ENCODE measurements at regions not wholly inside any gene's neighbourhood (a gene's known extent, or its start where the extent isn't known, plus 50 kb on each side); places are given as distances from the start of the nearest gene placed in this dataset.
"Not testable (repeated sequence)": the region's sequence is repeated elsewhere in the genome, so short reads cannot be mapped to it uniquely, and the experiment has no call there.

DNA sequence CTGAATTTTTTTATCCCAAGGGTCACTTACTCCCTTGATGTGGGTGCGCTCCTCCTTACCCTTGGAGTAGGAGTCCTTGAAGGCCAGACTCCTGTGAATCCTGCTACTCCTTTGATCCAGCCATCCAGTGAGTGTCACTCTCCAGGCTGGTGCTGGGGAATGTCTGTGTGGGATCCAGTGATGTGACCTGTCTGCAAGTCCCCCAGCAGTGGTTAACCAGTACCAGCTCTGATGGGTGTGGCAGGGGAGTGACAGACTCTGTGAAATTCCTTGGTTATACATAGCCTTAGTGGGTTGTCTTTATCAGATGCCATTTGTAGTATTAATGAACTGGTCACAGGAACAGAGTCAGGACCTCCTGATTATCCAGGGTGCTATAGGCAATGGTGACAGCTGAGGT is 409.5 kb upstream of the LMO3 start:
- in situ Hi-C loops (cut with HindIII; ENCODE audit: low pct_unique_long_range_greater_than_20kb, low sequenced_read_pairs), result no loop called here
- DNase-seq (ENCODE audit: low read depth, low spot score), result no peak

DNA sequence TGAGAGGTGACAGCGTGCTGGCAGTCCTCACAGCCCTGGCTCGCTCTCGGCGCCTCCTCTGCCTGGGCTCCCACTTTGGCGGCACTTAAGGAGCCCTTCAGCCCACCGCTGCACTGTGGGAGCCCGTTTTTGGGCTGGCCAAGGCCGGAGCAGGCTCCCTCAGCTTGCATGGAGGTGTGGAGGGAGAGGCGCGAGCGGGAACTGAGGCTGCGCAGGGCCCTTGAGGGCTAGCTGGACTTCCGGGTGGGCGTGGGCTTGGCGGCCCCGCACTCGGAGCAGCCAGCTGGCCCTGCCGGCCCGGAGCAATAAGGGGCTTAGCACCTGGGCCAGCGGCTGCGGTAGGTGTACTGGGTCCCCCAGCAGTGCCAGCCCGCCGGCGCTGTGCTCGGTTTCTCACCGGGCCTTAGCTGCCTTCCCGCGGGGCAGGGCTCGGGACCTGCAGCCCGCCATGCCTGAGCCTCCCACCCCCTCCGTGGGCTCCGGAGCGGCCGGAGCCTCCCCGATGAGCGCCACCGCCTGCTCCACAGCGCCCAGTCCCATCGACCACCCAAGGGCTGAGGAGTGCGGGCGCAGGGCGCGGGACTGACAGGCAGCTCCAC is 401.6 kb upstream of the LMO3 start:
- in situ Hi-C loops (cut with HindIII; ENCODE audit: low pct_unique_long_range_greater_than_20kb, low sequenced_read_pairs); DNase-seq (ENCODE audit: low read depth, low spot score): not testable (repeated sequence)

DNA sequence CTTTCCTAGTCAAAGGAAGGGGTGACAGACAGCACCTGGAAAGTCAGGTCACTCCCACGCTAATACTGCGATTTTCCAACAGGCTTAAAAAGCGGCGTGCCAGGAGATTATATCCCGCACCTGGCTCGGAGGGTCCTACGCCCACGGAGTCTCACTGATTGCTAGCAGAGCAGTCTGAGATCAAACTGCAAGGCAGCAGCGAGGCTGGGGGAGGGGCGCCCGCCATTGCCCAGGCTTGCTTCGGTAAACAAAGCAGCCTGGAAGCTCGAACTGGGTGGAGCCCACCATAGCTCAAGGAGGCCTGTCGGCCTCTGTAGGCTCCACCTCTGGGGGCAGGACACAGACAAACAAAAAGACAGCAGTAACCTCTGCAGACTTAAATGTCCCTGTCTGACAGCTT is 392.6 kb upstream of the LMO3 start:
- in situ Hi-C loops (cut with HindIII; ENCODE audit: low pct_unique_long_range_greater_than_20kb, low sequenced_read_pairs); DNase-seq (ENCODE audit: low read depth, low spot score): not testable (repeated sequence)

DNA sequence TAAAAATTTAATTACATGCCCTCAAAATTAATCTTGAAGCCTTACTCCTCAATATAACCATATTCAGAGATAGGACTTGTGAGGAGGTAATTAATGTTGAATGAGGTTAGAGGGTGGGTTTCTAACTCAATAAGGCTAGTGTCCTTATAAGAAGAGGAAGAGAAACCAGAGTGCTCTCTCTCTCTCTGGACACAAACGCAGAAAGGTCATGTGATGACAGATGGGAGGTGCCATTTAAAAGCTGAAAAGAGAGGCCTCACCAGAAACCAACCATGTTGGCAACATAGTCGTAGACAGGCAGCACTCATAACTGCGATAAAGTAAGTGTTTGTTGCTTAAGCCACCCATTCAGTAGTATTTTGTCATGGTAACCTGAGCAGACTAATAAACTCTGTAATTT is 378.5 kb upstream of the LMO3 start:
- in situ Hi-C loops (cut with HindIII; ENCODE audit: low pct_unique_long_range_greater_than_20kb, low sequenced_read_pairs), result no loop called here
- DNase-seq (ENCODE audit: low read depth, low spot score), result peak; percentile 64

DNA sequence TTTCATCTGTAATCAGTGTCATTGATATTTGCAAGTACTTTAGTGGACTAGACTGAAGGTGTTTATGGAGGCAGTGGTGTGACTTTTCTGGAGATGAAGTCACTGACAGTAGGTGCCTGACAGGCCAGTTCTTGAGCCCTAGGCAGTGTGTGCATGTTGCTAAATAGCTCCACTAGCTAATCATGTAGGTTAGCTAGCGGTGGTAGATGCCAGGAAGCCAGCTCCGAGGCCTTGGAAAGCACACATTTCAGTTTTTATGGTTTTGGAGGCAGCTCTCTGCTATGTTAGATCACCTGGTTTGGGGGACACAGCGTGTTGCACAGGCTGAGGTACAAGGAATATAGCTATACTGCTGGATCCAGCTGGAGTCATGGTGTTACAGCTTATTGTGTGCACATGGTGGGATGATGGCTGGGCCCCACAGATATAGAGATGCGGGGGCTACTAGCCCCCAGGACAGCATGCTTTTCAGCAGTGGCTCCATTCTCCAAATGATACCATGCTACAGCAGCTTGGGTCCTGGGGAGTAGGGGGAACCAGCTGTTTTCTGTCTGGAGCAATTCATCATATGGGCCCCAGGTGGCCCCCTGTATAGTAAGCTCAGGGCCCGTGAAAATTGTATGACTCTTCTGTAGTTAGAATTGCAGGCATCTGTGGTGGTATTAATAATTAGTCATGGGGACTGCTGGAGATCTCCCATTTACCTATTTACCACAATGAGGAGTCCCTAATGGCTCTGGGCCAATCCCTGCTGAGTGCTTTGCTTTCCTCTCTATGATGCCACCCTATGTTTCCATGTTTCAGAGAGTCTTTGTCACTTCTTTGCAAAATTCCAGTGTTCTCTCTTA is 367.2 kb upstream of the LMO3 start:
- DNase-seq (ENCODE audit: low read depth, low spot score), result no peak
- in situ Hi-C loops (cut with HindIII; ENCODE audit: low pct_unique_long_range_greater_than_20kb, low sequenced_read_pairs), result no loop called here

DNA sequence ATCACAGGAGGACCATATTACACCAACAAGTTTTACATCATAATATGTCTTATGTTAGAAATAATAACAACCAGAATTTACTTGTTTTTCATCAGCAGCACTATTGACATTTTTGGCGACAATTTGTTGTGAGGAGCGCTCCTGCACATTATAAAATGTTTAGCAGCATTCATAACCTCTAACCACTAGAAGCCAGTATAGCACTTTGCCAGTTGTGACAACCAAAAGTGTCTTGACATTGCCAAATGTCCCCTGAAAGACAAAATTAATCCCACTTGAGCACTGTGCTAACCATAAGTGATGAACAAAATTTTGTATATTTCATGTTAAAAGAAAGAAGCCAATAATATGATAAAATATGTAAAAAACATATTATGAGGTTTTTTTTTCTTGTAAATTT is 356.9 kb upstream of the LMO3 start:
- DNase-seq (ENCODE audit: low read depth, low spot score), result no peak

DNA sequence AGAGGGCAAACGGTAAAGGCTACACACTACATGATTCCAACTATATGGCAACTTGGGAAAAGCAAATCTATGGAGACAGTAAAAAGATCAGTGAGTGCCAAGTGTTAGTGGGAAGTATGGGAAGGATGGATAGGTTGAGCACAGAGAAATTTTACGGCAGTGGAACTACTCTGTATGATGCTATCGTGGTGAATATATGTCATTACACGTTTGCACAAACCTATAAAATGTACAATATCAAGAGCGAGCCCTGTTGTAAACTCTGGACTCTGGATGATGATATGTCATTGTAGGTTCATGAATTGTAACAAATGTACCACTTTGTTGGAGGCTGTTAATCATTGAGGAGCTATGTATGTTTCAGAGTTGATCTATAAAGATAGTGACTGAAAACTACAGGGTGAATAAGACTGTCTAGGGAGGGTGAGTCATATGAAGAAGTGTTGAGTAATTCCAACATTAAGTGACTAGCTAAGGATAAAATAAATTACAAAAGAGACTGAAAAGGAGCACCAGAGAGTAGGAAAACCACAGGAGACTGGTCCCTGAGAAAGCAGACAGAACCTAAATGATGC is 349.2 kb upstream of the LMO3 start:
- no peak for DNase-seq (ENCODE audit: low read depth, low spot score)
- in situ Hi-C loops (cut with HindIII; ENCODE audit: low pct_unique_long_range_greater_than_20kb, low sequenced_read_pairs), result no loop called here

More for the DNA sequence above, 356.9 kb upstream of the LMO3 start:
- in situ Hi-C loops (cut with HindIII; ENCODE audit: low pct_unique_long_range_greater_than_20kb, low sequenced_read_pairs), result no loop called here

DNA sequence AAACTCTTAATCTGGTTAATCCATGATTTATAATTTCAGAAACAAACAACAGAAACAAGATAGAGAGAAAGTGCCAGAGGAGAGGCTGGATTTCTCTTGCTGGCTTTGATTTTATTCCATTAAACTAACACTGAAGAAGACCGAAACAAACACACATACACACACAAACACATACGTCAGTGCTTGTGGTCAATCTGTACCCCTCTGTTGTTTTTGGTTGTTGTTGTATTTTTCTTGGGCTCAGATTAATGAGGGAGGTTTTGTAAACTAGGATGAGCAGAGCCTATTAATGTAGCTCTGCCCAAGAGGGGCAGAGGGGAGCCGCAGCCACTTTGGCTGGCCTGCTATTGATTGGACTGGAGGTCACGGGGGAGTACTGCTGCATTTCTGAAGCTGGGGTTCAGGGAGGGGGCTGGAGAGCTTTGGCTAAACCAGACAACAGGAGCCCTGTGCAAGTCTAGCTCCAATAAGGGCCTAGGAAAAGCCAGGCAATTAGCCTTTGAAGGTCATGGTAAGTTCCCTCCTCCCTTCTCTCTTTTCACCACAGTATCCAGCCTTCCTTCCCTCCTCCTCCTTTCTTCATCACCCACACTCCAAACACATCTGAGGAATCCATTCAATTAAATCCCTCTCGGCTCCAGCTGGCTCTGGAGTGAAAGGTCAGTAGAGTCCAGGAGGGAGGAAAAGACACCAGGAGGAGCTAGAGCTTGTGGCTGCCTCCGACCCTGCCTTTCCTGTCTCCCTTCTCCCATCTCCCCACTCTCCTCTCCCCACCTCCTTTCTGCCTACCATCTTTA is 344.1 kb upstream of the LMO3 start:
- in situ Hi-C loops (cut with HindIII; ENCODE audit: low pct_unique_long_range_greater_than_20kb, low sequenced_read_pairs), result no loop called here
- peak; percentile 4 for DNase-seq (ENCODE audit: low read depth, low spot score)

DNA sequence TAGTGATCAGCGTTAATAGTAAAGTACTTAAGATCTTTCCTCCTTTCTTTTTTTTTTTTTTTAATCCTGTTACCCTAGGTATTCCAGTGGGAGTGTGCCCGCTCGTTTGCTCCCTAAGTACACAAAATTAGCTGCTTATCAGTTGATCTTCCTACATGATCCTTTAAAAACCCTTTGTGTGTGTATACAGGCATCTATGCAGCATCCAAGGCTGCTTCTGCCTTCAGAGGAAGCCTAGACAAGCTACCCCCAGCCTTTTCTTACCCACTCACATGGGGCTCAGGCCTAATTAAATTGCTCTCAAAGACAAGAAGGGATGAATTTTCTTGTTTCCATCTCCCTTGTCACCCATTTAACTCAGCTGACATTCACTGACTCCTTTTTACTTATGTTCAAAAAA is 343.4 kb upstream of the LMO3 start:
- DNase-seq (ENCODE audit: low read depth, low spot score), result no peak
- in situ Hi-C loops (cut with HindIII; ENCODE audit: low pct_unique_long_range_greater_than_20kb, low sequenced_read_pairs), result no loop called here

DNA sequence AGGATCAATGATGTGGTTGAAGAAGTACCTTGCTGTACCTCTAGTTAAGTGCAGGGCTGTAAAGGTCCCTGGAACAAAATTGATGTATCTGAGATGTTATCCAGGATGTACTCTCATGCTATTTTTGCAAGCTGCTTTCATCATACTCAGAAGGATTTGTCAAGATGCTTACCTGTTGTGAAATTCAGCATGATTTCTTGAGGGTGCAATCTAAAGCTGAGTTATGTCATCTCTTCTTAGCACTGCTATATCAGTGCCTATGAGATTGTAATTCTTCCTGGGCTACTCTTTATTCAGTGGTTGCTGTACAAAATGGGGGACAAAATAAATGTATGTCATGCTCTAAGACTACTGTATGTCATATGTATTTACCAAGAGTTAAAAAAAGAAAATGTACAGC is 340.7 kb upstream of the LMO3 start:
- no peak for DNase-seq (ENCODE audit: low read depth, low spot score)
- in situ Hi-C loops (cut with HindIII; ENCODE audit: low pct_unique_long_range_greater_than_20kb, low sequenced_read_pairs), result no loop called here

DNA sequence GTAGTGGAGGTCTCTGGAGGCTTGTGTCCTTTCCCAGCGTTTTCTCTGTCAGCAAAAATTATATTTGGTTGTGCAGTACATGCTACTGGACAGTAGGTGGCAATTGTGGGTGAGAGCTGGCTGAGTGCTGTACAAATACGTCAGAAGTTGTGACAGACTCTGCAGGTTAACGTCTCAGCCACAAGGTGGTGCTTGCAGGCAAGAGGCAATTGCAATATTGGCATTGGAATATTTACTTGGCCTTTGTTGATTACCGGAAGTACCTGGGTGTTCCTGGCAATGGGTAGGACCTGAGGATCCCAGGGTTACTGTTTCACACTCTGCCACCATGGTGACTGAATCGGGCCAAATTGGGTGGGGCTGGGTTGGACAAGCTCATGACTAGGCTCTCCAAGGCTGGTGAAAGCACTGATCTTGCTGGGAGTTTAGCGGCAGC is 333.9 kb upstream of the LMO3 start:
- in situ Hi-C loops (cut with HindIII; ENCODE audit: low pct_unique_long_range_greater_than_20kb, low sequenced_read_pairs), result no loop called here

DNA sequence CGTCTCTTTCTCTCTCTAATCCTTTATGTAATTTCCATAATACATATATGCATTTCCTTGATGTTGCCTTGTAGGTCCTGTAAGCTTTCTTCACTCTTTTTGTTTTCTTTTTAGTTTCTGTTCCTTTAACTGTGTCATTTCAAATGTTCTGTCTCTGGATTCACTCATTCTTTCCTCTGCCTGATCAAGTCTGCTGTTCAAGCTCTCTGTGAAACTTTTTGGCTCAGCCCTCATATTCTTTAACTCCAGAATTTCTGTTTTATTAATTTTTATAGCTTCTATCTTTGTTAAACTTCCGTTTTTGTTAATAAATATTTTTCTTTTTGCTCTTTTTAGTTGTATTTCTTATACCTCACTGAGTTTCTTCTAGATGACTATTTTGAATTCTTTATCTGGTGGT is 321.3 kb upstream of the LMO3 start:
- no peak for DNase-seq (ENCODE audit: low read depth, low spot score)
- in situ Hi-C loops (cut with HindIII; ENCODE audit: low pct_unique_long_range_greater_than_20kb, low sequenced_read_pairs), result no loop called here

More for the DNA sequence above, 333.9 kb upstream of the LMO3 start:
- DNase-seq (ENCODE audit: low read depth, low spot score), result peak; percentile 89

DNA sequence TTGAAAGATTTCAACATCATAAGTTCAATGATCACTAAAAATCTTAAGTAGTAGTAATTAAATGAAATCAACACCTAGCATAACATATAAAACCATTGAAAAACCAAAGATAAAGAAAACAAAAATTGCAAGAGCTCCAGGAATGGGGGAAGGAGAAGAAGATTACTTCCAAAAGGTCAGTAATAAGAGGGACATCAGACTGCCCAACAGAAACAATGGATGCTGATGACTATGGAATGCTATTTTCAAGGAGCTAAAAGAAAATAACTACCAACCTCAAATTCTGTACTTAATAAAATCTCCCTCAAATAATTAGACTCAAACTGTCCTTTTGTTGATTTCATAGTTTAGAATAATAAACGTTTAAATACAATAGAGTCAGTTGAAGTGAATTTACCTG is 314.5 kb upstream of the LMO3 start:
- in situ Hi-C loops (cut with HindIII; ENCODE audit: low pct_unique_long_range_greater_than_20kb, low sequenced_read_pairs), result no loop called here
- no peak for DNase-seq (ENCODE audit: low read depth, low spot score)

DNA sequence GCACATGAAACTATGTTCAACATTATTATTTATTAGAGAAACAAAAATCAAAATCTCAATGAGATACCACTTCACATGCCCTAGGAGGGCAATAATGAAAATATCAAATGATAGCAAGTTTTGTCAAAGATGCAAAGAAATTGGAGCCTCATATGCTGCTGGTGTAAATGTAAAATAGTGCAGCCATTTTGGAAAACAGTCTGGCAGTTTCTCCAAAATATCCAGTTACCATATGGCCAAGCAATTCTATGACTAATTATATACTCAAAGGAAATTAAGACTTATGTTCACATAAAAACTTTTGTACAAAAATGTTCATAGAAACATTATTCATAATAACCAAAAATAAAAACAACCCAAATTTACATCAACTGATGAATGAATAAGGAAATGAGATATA is 313.6 kb upstream of the LMO3 start:
- DNase-seq (ENCODE audit: low read depth, low spot score), result no peak
- in situ Hi-C loops (cut with HindIII; ENCODE audit: low pct_unique_long_range_greater_than_20kb, low sequenced_read_pairs), result no loop called here

DNA sequence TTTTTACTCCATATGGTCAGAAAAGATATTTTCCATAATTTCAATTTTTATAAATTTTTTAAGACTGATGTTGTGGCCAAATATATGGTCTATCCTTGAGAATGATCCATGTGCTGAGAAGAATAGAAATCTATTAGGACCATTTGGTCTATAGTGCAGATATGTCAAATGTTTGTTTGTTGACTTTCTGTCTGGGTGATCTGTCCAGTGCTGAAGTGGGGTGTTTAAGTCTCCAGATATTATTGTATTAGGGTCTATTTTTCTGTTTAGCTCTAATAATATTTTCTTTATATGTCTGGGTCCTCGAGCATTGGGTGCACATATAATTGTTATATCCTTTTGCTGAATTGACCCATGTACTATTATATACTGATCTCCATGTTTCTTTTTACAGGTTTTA is 308.9 kb upstream of the LMO3 start:
- in situ Hi-C loops (cut with HindIII; ENCODE audit: low pct_unique_long_range_greater_than_20kb, low sequenced_read_pairs), result no loop called here
- DNase-seq (ENCODE audit: low read depth, low spot score), result no peak

DNA sequence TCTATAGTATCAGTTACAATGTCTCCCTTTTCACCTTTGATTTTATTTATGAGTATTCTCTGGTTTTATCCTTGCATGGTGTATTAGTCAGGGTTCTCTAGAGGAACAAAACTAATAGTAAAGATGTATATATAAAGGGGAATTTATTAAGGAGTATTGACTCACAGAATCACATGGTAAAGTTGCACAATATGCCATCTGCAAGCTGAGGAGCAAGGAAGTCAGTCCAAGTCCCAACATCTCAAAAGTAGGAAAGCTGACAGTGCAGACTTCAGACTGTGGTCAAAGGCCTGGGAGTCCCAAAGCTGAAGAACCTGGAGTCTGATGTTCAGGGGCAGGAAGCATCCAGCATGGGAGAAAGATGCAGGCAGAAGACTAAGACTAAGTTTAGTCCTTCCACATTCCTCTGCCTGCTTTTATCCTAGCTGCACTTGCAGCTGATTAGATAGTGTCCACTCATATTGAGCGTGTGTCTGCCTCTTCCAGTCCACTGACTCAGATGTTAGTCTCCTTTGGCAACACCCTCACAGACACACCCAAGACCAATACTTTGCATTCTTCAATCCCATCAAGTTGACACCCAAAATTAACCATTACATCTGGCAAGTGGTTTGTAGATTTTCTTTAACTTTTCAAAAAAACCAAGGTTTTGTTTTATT is 308.0 kb upstream of the LMO3 start:
- DNase-seq (ENCODE audit: low read depth, low spot score), result no peak
- in situ Hi-C loops (cut with HindIII; ENCODE audit: low pct_unique_long_range_greater_than_20kb, low sequenced_read_pairs), result no loop called here

DNA sequence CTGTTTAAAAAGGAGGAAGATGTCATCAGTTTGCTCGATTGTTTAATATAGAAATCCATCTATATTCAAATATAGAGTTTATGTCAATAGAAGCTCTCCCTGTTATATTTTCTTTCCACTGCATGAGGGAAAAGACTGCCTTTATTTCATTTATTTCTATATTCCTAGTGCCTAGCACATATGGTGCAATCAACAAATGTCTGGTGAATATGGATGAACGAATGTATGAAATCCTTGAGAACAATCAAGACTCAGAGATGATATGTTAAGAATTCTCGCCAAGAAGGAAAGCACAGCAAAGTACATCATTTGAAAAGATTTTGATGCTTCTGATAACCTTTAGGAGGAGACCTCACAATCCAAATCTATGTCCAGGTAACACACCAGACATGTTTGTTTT is 296.0 kb upstream of the LMO3 start:
- in situ Hi-C loops (cut with HindIII; ENCODE audit: low pct_unique_long_range_greater_than_20kb, low sequenced_read_pairs), result no loop called here

DNA sequence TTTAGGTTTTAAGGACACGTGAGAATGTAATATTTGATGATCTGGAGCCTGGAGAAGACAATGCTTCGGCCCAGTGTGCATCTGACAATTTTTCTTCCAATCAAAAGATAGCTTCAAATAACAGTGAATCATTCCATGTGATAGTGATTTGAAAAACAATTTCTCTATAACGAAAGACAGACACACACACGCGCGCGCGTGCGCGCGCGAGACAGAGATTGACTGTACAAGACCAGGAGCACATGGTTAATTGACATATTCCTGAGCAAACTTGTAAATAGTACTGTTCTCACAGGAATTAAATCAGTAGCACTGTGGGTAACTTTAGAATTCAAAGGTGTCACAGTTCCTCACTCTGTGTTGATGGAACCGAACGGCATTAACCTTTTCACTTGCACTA is 287.5 kb upstream of the LMO3 start:
- no peak for DNase-seq (ENCODE audit: low read depth, low spot score)
- in situ Hi-C loops (cut with HindIII; ENCODE audit: low pct_unique_long_range_greater_than_20kb, low sequenced_read_pairs), result no loop called here

More for the DNA sequence above, 296.0 kb upstream of the LMO3 start:
- no peak for DNase-seq (ENCODE audit: low read depth, low spot score)

All from SK-MEL-5 (cell line).